SK-N-SH (cell line): ENCODE measurements at regions not wholly inside any gene's neighbourhood (a gene's known extent, or its start where the extent isn't known, plus 50 kb on each side); places are given as distances from the start of the nearest gene placed in this dataset.

Experiments
- CTCF ChIA-PET: fragments of 300-600, 350-600 bp; formaldehyde crosslinking; extraction: SDS; loops from one replicate; lab custom pipeline; 2021; lab: Yijun Ruan, JAX
- POLR2A ChIA-PET: fragments of 350-600 bp; sonication (Branson Sonifier 250); formaldehyde crosslinking; extraction: SDS; loops from one replicate; lab custom pipeline; 2020; ENCODE audit warnings: antibody characterized with exemption, inconsistent platforms; lab: Yijun Ruan, JAX
- DNase-seq: peaks from one replicate; pipeline ENCODE4 v3.0.0; 2012
- H2AFZ ChIP-seq: fragments of 200-600 bp; sonication (generic); 2 replicates; pipeline ENCODE4 v1.8.1; 2016; ENCODE audit warnings: antibody characterized with exemption, mild to moderate bottlenecking, low read depth
- H3F3A ChIP-seq: fragments of 200-600 bp; sonication (generic); replicated peaks from 2 replicates; pipeline ENCODE3; 2016; ENCODE audit warnings: antibody characterized with exemption, mild to moderate bottlenecking; ENCODE audit not compliant: insufficient read depth
- H3K27ac ChIP-seq, 2 experiments: fragments of 200-500 bp in 1 of 2; fragments of 200-600 bp in 1 of 2; sonication (Bioruptor generic) in 1 of 2; sonication (generic), shearing (Covaris generic) in 1 of 2; 2 replicates each; pipeline versions ENCODE4 v1.5.1 to v1.6.1; 2014 to 2016; ENCODE audit warnings: low read depth in 2 of 2, inconsistent platforms in 1 of 2, low read length in 1 of 2, mild to moderate bottlenecking in 1 of 2, mixed read lengths in 1 of 2
- H3K27me3 ChIP-seq: fragments of 200-600 bp; sonication (generic), shearing (Covaris generic); 2 replicates; pipeline ENCODE4 v1.6.1; 2016; ENCODE audit warnings: mixed run types; ENCODE audit not compliant: insufficient read depth
- H3K36me3 ChIP-seq, 2 experiments: fragments of 200-500 bp in 1 of 2; fragments of 200-600 bp in 1 of 2; sonication (Bioruptor generic) in 1 of 2; sonication (generic) in 1 of 2; replicated peaks in 1 of 2; 2 replicates each; pipeline versions ENCODE3 to v1.5.1; 2014 to 2016; ENCODE audit warnings: low read length in 1 of 2, mild to moderate bottlenecking in 1 of 2; ENCODE audit not compliant: insufficient read depth in 2 of 2, control insufficient read depth in 1 of 2
- H3K4me1 ChIP-seq, 2 experiments: fragments of 200-500 bp in 1 of 2; fragments of 200-600 bp in 1 of 2; sonication (Bioruptor generic) in 1 of 2; sonication (generic), shearing (Covaris generic) in 1 of 2; 2 replicates each; pipeline versions ENCODE4 v1.5.1 to v1.6.1; 2014 to 2016; ENCODE audit warnings: low read depth in 1 of 2, low read length in 1 of 2, mixed run types in 1 of 2; ENCODE audit not compliant: insufficient read depth in 2 of 2, control insufficient read depth in 1 of 2
- H3K4me2 ChIP-seq: fragments of 200-600 bp; sonication (generic), shearing (Covaris generic); 2 replicates; pipeline ENCODE4 v1.6.1; 2017; ENCODE audit warnings: mixed run types
- H3K4me3 ChIP-seq, 2 experiments: fragments of 200-500 bp in 1 of 2; fragments of 200-600 bp in 1 of 2; sonication (Bioruptor generic) in 1 of 2; sonication (generic), shearing (Covaris generic) in 1 of 2; 2 replicates each; pipeline versions ENCODE4 v1.5.1 to v1.8.1; 2014 to 2016; ENCODE audit warnings: low read depth in 2 of 2, inconsistent platforms in 1 of 2, low read length in 1 of 2, mild to moderate bottlenecking in 1 of 2, mixed read lengths in 1 of 2, moderate library complexity in 1 of 2
- H3K79me2 ChIP-seq: fragments of 200-600 bp; sonication (generic); 2 replicates; pipeline ENCODE4 v1.8.1; 2017; ENCODE audit warnings: mild to moderate bottlenecking; ENCODE audit not compliant: insufficient read depth
- H3K9ac ChIP-seq: fragments of 200-600 bp; sonication (generic); 2 replicates; pipeline ENCODE4 v1.6.1; 2017; ENCODE audit warnings: mixed run types
- H3K9me2 ChIP-seq: fragments of 200-600 bp; sonication (generic); 2 replicates; pipeline ENCODE4 v1.6.1; 2017; ENCODE audit warnings: mixed run types
- H3K9me3 ChIP-seq: fragments of 200-600 bp; sonication (generic); 2 replicates; pipeline ENCODE4 v1.6.1; 2017; ENCODE audit warnings: mixed run types, mild to moderate bottlenecking, moderate library complexity
- H4K20me1 ChIP-seq: fragments of 200-600 bp; sonication (generic); 2 replicates; pipeline ENCODE4 v1.6.1; 2017; ENCODE audit warnings: mild to moderate bottlenecking, mixed run types; ENCODE audit not compliant: insufficient read depth
- CTCF ChIP-seq: fragments of 200-600 bp; sonication (generic); IDR thresholded peaks from 2 replicates; pipeline ENCODE4 v1.6.1; 2017; ENCODE audit warnings: antibody characterized with exemption, mild to moderate bottlenecking, moderate library complexity
- ELF1 ChIP-seq: IDR thresholded peaks from 2 replicates; pipeline ENCODE4 v1.4.0; 2012
- FOSL2 ChIP-seq: IDR thresholded peaks from 2 replicates; pipeline ENCODE4 v1.4.0; 2012; ENCODE audit warnings: low read depth, mild to moderate bottlenecking, moderate library complexity, borderline replicate concordance
- GATA2 ChIP-seq: sonication (generic); formaldehyde crosslinking; IDR thresholded peaks from 2 replicates; pipeline ENCODE4 v1.5.0; 2020; ENCODE audit warnings: mild to moderate bottlenecking, missing genetic modification reagents
- MEF2A ChIP-seq: IDR thresholded peaks from 2 replicates; pipeline ENCODE4 v1.4.0; 2012; ENCODE audit warnings: low read depth, borderline replicate concordance
- NFIC ChIP-seq: IDR thresholded peaks from 2 replicates; pipeline ENCODE4 v1.4.0; 2012; ENCODE audit warnings: borderline replicate concordance
- POLR2AphosphoS5 ChIP-seq: IDR thresholded peaks from 2 replicates; pipeline ENCODE4 v1.6.1; 2012; ENCODE audit warnings: low read depth, low read length
- TEAD4 ChIP-seq: IDR thresholded peaks from 2 replicates; pipeline ENCODE4 v1.4.0; 2012; ENCODE audit warnings: mild to moderate bottlenecking, borderline replicate concordance; ENCODE audit not compliant: insufficient read depth
- WGBS: methylation state at CpG from one replicate; pipeline ENCODE4 v1.1.6; 2017; ENCODE audit warnings: low lambda C conversion rate; 5-methylcytosine and 5-hydroxymethylcytosine counted together
- TF ChIP-seq, protein P1 (sequence below): IDR thresholded peaks from 2 replicates; pipeline ENCODE4 v1.6.1; 2012; ENCODE audit warnings: mild to moderate bottlenecking, low read depth, low read length, moderate library complexity
- TF ChIP-seq, protein P2 (sequence below): IDR thresholded peaks from 2 replicates; pipeline ENCODE4; 2012
- TF ChIP-seq, protein P3 (sequence below): IDR thresholded peaks from 2 replicates; pipeline ENCODE4 v1.4.0; 2012; ENCODE audit warnings: low read depth, borderline replicate concordance

GRCh38 chr7:125382401-125382800 is 452.8 kb upstream of the POT1 start (continued):
- TF ChIP-seq, protein P1, sequence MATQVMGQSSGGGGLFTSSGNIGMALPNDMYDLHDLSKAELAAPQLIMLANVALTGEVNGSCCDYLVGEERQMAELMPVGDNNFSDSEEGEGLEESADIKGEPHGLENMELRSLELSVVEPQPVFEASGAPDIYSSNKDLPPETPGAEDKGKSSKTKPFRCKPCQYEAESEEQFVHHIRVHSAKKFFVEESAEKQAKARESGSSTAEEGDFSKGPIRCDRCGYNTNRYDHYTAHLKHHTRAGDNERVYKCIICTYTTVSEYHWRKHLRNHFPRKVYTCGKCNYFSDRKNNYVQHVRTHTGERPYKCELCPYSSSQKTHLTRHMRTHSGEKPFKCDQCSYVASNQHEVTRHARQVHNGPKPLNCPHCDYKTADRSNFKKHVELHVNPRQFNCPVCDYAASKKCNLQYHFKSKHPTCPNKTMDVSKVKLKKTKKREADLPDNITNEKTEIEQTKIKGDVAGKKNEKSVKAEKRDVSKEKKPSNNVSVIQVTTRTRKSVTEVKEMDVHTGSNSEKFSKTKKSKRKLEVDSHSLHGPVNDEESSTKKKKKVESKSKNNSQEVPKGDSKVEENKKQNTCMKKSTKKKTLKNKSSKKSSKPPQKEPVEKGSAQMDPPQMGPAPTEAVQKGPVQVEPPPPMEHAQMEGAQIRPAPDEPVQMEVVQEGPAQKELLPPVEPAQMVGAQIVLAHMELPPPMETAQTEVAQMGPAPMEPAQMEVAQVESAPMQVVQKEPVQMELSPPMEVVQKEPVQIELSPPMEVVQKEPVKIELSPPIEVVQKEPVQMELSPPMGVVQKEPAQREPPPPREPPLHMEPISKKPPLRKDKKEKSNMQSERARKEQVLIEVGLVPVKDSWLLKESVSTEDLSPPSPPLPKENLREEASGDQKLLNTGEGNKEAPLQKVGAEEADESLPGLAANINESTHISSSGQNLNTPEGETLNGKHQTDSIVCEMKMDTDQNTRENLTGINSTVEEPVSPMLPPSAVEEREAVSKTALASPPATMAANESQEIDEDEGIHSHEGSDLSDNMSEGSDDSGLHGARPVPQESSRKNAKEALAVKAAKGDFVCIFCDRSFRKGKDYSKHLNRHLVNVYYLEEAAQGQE = no peak
- no peak for TF ChIP-seq NFIC
- TF ChIP-seq CTCF = no peak
- no peak for TF ChIP-seq POLR2AphosphoS5

DNA sequence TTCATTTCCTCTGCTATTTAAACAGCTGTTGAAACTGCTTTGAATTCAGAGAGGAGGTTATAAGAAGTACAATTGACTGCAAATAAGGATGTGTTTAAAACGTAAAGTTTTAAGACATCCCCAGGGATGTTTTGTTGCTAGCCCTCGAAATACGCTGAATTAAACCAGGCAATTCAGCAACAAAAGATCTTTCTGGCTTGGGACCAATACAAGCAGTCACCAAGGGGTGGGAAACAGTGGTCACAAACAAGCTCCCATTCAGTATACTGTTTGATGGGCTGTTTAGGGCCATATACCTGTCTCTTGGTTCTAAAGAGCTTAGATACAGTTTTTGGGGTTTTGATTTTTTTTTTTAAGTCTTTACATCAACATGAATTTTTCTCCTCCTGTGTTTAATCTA is 446.3 kb upstream of the POT1 start:
- CTCF ChIA-PET = interaction anchor here (1.2 kb wide), 1 partner anchor 9 kb away, joined by 4 read pairs; no protein-coding TSS in a partner anchor
- H3K27me3 ChIP-seq = no peaks in the 10 kb centered on the region
- 63% methylated on average over 3 of the region's 3 CpGs for WGBS

GRCh38 chr7:125370502-125370901 is 440.9 kb upstream of the POT1 start:
- Histone ChIP-seq H3K9me3 (no peaks in the 10 kb centered on the region), H3K79me2 (no peaks in the 10 kb centered on the region), H3K27ac (no peak overlapping the region), H3K27me3 (no peaks in the 10 kb centered on the region), H3K9ac (no peak overlapping the region), H3K4me2 (no peak overlapping the region), H4K20me1 (no peaks in the 10 kb centered on the region), H2AFZ (no peak overlapping the region), H3K4me3 (no peak overlapping the region), H3K9me2 (no peaks in the 10 kb centered on the region), H3K4me1 (no peaks in the 10 kb centered on the region; a peak in 1 of 4 replicates), H3K36me3 (no peaks in the 10 kb centered on the region), H3F3A (no peaks in the 10 kb centered on the region)
- 45% methylated on average over 2 of the region's 2 CpGs for WGBS
- ChIA-PET POLR2A (no interaction called here), CTCF (no interaction called here)
- DNase-seq = no peak
- TF ChIP-seq GATA2 (CRISPR knock-in tag) (no peak), MEF2A (no peak), FOSL2 (no peak), TEAD4 (no peak), CTCF (no peak)
- TF ChIP-seq, protein P2, sequence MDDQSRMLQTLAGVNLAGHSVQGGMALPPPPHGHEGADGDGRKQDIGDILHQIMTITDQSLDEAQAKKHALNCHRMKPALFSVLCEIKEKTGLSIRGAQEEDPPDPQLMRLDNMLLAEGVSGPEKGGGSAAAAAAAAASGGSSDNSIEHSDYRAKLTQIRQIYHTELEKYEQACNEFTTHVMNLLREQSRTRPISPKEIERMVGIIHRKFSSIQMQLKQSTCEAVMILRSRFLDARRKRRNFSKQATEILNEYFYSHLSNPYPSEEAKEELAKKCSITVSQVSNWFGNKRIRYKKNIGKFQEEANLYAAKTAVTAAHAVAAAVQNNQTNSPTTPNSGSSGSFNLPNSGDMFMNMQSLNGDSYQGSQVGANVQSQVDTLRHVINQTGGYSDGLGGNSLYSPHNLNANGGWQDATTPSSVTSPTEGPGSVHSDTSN = no peak
- TF ChIP-seq, protein P3, sequence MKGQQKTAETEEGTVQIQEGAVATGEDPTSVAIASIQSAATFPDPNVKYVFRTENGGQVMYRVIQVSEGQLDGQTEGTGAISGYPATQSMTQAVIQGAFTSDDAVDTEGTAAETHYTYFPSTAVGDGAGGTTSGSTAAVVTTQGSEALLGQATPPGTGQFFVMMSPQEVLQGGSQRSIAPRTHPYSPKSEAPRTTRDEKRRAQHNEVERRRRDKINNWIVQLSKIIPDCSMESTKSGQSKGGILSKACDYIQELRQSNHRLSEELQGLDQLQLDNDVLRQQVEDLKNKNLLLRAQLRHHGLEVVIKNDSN = no peak

More for the DNA sequence above, 446.3 kb upstream of the POT1 start:
- no peaks in the 10 kb centered on the region for H3K9me2 ChIP-seq
- no peaks in the 10 kb centered on the region for H3K79me2 ChIP-seq
- H3F3A ChIP-seq = no peaks in the 10 kb centered on the region
- POLR2A ChIA-PET = interaction anchor here (0.7 kb wide), 1 partner anchor 536 kb away, joined by 3 read pairs; no protein-coding TSS in a partner anchor
- no peak overlapping the region for H3K27ac ChIP-seq
- no peak for TF ChIP-seq ELF1
- TF ChIP-seq, protein P3 = no peak
- H4K20me1 ChIP-seq = no peaks in the 10 kb centered on the region
- no peak overlapping the region for H3K4me3 ChIP-seq
- no peak for DNase-seq
- no peaks in the 10 kb centered on the region; a peak in 1 of 4 replicates for H3K4me1 ChIP-seq
- H3K9ac ChIP-seq = no peak overlapping the region
- H3K4me2 ChIP-seq = no peak overlapping the region
- H3K9me3 ChIP-seq = no peaks in the 10 kb centered on the region; the same call in 1 of the 2 replicates
- H3K36me3 ChIP-seq = no peaks in the 10 kb centered on the region
- H2AFZ ChIP-seq = no peak overlapping the region
